Uterus (tissue), 2 donors: ENCODE measurements at regions not wholly inside any gene's neighbourhood (a gene's known extent, or its start where the extent isn't known, plus 50 kb on each side); places are given as distances from the start of the nearest gene placed in this dataset.

Source experiments
- POLR2A ChIP-seq, 2 donors: fragments of 450-650 bp; IDR thresholded peaks; one replicate each; pipeline ENCODE4 v1.6.1; 2016; ENCODE audit warnings: antibody characterized with exemption in 2 of 2, mild to moderate bottlenecking in 1 of 2, moderate library complexity in 1 of 2
- TF ChIP-seq, protein P1 (sequence below), 4 experiments: fragments of 200-600 bp in 2 of 4; fragments of 450-650 bp in 2 of 4; sonication (generic) in 2 of 4; IDR thresholded peaks; one replicate each; pipeline ENCODE4 v1.5.1; 2016 to 2019; ENCODE audit warnings: antibody characterized with exemption in 4 of 4, mild to moderate bottlenecking in 2 of 4, moderate library complexity in 1 of 4

DNA sequence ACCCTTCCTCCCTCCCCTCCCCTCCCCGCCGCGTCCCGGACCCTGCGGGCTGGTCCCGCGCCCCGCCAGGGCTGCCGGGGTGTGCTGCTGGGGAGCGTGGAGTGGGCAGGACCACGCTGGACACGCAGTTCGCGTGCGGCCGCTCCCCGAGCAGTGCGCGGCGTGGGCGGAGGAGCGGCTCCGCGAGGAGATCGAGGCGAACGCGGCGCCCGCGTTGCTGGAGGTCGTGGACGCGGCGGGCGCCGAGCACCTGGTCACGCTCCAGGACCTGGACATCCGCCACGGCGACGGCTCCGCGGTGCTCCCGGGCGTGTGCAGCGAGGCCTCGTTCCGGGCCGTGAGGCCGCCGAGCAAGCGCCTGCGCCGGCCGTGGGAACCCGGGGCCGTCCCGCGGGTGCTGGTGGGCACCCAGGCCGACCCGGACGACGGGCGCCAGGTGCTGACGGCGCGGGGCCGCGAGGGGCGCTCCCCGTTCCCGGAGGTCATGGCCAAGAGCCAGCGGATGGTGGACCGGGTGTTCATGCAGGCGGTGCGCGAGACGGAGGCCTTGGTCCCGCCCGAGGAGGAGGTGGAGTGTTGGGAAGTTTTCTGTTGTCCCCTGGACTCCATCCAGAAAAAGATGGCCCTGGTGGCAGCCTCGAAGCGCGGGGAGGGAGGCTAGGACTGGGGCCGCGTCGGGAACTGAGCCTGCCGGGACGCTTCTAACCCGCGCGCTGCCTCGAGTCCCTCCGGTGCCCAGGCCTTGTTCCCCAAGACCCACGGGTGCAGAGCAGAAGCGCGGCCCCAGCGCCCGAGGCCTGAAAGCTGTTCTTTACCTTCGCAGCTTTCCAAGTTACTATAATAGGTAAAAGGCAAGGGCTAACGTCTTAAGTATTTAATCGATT lies 54.7 kb upstream of the EIF5 start:
- TF ChIP-seq POLR2A (IDR thresholded peaks at IDR 0.05), result no peak
- TF ChIP-seq, protein P1, sequence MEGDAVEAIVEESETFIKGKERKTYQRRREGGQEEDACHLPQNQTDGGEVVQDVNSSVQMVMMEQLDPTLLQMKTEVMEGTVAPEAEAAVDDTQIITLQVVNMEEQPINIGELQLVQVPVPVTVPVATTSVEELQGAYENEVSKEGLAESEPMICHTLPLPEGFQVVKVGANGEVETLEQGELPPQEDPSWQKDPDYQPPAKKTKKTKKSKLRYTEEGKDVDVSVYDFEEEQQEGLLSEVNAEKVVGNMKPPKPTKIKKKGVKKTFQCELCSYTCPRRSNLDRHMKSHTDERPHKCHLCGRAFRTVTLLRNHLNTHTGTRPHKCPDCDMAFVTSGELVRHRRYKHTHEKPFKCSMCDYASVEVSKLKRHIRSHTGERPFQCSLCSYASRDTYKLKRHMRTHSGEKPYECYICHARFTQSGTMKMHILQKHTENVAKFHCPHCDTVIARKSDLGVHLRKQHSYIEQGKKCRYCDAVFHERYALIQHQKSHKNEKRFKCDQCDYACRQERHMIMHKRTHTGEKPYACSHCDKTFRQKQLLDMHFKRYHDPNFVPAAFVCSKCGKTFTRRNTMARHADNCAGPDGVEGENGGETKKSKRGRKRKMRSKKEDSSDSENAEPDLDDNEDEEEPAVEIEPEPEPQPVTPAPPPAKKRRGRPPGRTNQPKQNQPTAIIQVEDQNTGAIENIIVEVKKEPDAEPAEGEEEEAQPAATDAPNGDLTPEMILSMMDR (IDR thresholded peaks at IDR 0.05), result no peak
